Tibial nerve (tissue), 4 donors: ENCODE measurements at regions not wholly inside any gene's neighbourhood (a gene's known extent, or its start where the extent isn't known, plus 50 kb on each side); places are given as distances from the start of the nearest gene placed in this dataset.
A peak's percentile ranks its signal among the peaks of the same experiment; 100 is the strongest.
"Not testable (repeated sequence)": the region's sequence is repeated elsewhere in the genome, so short reads cannot be mapped to it uniquely, and the experiment has no call there.

Experiments used
- DNase-seq, 2 donors: peaks; one replicate each; pipeline ENCODE4 v3.0.0-alpha.2; 2019; ENCODE audit warnings: low spot score in 2 of 2
- H3K27ac ChIP-seq, 4 donors: fragments of 200-600 bp; sonication (generic) in 3 of 4; one replicate each; pipeline ENCODE4 v1.5.1; 2017 to 2019; ENCODE audit warnings: mild to moderate bottlenecking in 1 of 4
- H3K27me3 ChIP-seq, 2 donors: fragments of 200-600 bp; sonication (generic) in 1 of 2; one replicate each; pipeline versions ENCODE4 v1.5.1 to v1.6.0; 2017 to 2019
- H3K36me3 ChIP-seq, 3 donors: fragments of 200-600 bp; sonication (generic); one replicate each; pipeline ENCODE4 v1.5.1; 2018 to 2019
- H3K4me1 ChIP-seq, 4 donors: fragments of 200-600 bp; sonication (generic) in 3 of 4; one replicate each; pipeline ENCODE4 v1.5.1; 2017 to 2019
- H3K4me3 ChIP-seq, 4 donors: fragments of 200-600 bp; sonication (generic) in 3 of 4; one replicate each; pipeline ENCODE4 v1.5.1; 2017 to 2019; ENCODE audit warnings: mild to moderate bottlenecking in 1 of 4, moderate library complexity in 1 of 4
- H3K9me3 ChIP-seq, 4 donors: fragments of 200-600 bp; sonication (generic) in 3 of 4; one replicate each; pipeline ENCODE4 v1.5.1; 2017 to 2019
- CTCF ChIP-seq, 5 experiments: fragments of 200-600 bp in 3 of 5; fragments of 450-650 bp in 2 of 5; sonication (generic) in 3 of 5; IDR thresholded peaks; one replicate each; pipeline ENCODE4 v1.5.1; 2016 to 2019; ENCODE audit warnings: antibody characterized with exemption in 5 of 5, mild to moderate bottlenecking in 3 of 5, moderate library complexity in 2 of 5
- EP300 ChIP-seq, 2 donors: sonication (generic); formaldehyde crosslinking; IDR thresholded peaks; one replicate each; pipeline ENCODE4 v1.6.1; 2017; ENCODE audit warnings: antibody characterized with exemption in 2 of 2, mild to moderate bottlenecking in 1 of 2
- POLR2A ChIP-seq, 2 donors: fragments of 450-650 bp; IDR thresholded peaks; one replicate each; pipeline ENCODE4 v1.6.1; 2017; ENCODE audit warnings: antibody characterized with exemption in 2 of 2, mild to moderate bottlenecking in 2 of 2, moderate library complexity in 2 of 2
- WGBS, 2 donors: methylation state at CpG; one replicate each; pipeline ENCODE4 v1.1.5; 2018; 5-methylcytosine and 5-hydroxymethylcytosine counted together

GRCh38 chr11:103736315-103737036, 300.0 kb upstream of the DDI1 start:
- TF ChIP-seq POLR2A (IDR thresholded peaks at IDR 0.05) (no peak), EP300 (IDR thresholded peaks at IDR 0.05) (no peak), CTCF (IDR thresholded peaks at IDR 0.05) (no peak)
- no peak for DNase-seq
- Histone ChIP-seq H3K4me3 (no peak overlapping the region), H3K27ac (no peak overlapping the region), H3K9me3 (no peaks in the 10 kb centered on the region), H3K27me3 (no peaks in the 10 kb centered on the region), H3K36me3 (no peaks in the 10 kb centered on the region), H3K4me1 (no peaks in the 10 kb centered on the region)
- 88 to 90% methylated on average over 4 of the region's 4 CpGs for WGBS, 2 donors

GRCh38 chr11:103737037-103737622, 299.3 kb upstream of the DDI1 start:
- no peak overlapping the region for H3K4me3 ChIP-seq
- H3K27ac ChIP-seq, result no peak overlapping the region
- 47 to 57% methylated on average over 4 of the region's 4 CpGs for WGBS, 2 donors
- no peaks in the 10 kb centered on the region for H3K4me1 ChIP-seq
- no peaks in the 10 kb centered on the region for H3K36me3 ChIP-seq
- H3K9me3 ChIP-seq, result peaks cover 0 to 2% (median 0%) of the 10 kb centered on the region in 4 donors
- H3K27me3 ChIP-seq, result no peaks in the 10 kb centered on the region
- TF ChIP-seq POLR2A (IDR thresholded peaks at IDR 0.05) (no peak), CTCF (IDR thresholded peaks at IDR 0.05) (no peak), EP300 (IDR thresholded peaks at IDR 0.05) (no peak)
- DNase-seq, result no peak

GRCh38 chr11:103737747-103738146, 298.7 kb upstream of the DDI1 start:
- H3K36me3 ChIP-seq, result no peaks in the 10 kb centered on the region
- 48 to 69% methylated on average over 3 of the region's 3 CpGs for WGBS, 2 donors
- no peak overlapping the region for H3K4me3 ChIP-seq
- TF ChIP-seq EP300 (IDR thresholded peaks at IDR 0.05), result no peak
- no peak for TF ChIP-seq CTCF (IDR thresholded peaks at IDR 0.05)
- no peak for TF ChIP-seq POLR2A (IDR thresholded peaks at IDR 0.05)
- peaks cover 0 to 3% (median 0%) of the 10 kb centered on the region in 4 donors for H3K9me3 ChIP-seq
- H3K27me3 ChIP-seq, result no peaks in the 10 kb centered on the region
- DNase-seq, result no peak
- H3K27ac ChIP-seq, result no peak overlapping the region
- H3K4me1 ChIP-seq, result no peaks in the 10 kb centered on the region

GRCh38 chr11:103739074-103739796, 297.2 kb upstream of the DDI1 start:
- not testable (repeated sequence) for H3K27ac ChIP-seq, H3K27me3 ChIP-seq, H3K9me3 ChIP-seq, DNase-seq, H3K36me3 ChIP-seq, H3K4me1 ChIP-seq
- 18 to 36% methylated on average over 13 to 17 of the region's 18 CpGs for WGBS, 2 donors
- peak overlapping the region in 1 of 4 donors; percentile 23 for H3K4me3 ChIP-seq

- Histone ChIP-seq H3K4me1 (no peaks in the 10 kb centered on the region), H3K27ac (no peak overlapping the region), H3K4me3 (no peak overlapping the region), H3K27me3 (no peaks in the 10 kb centered on the region), H3K9me3 (peaks cover 0 to 33% (median 4%) of the 10 kb centered on the region in 4 donors), H3K36me3 (no peaks in the 10 kb centered on the region)
- DNase-seq, result no peak
- 67 to 72% methylated on average over 2 of the region's 2 CpGs for WGBS, 2 donors
- TF ChIP-seq EP300 (IDR thresholded peaks at IDR 0.05), result no peak
- no peak for TF ChIP-seq CTCF (IDR thresholded peaks at IDR 0.05)
- TF ChIP-seq POLR2A (IDR thresholded peaks at IDR 0.05), result no peak
These were observed 291.8 kb upstream of the DDI1 start for GRCh38 chr11:103744496-103745153.
